WTC11 (cell line): ENCODE measurements at regions not wholly inside any gene's neighbourhood (a gene's known extent, or its start where the extent isn't known, plus 50 kb on each side); places are given as distances from the start of the nearest gene placed in this dataset.

Experiments
- CREB1 ChIP-seq: sonication (generic); formaldehyde crosslinking; IDR thresholded peaks from 2 replicates; pipeline ENCODE4 v1.8.0; 2023; ENCODE audit warnings: mild to moderate bottlenecking, missing genetic modification reagents
- CTCF ChIP-seq: fragments of 200-600 bp; IDR thresholded peaks from 2 replicates; pipeline ENCODE4 v1.8.0; 2022; ENCODE audit warnings: antibody characterized with exemption
- SOX15 ChIP-seq: fragments of 250-450 bp; sonication (Bioruptor Pico); IDR thresholded peaks from 2 replicates; pipeline ENCODE4 v1.9.0; 2021; ENCODE audit warnings: mild to moderate bottlenecking
- TP53 ChIP-seq: sonication (generic); formaldehyde crosslinking; IDR thresholded peaks from 2 replicates; pipeline ENCODE4 v1.8.1; 2023; ENCODE audit warnings: mild to moderate bottlenecking, missing genetic modification reagents
- USF2 ChIP-seq: sonication (generic); formaldehyde crosslinking; IDR thresholded peaks from 2 replicates; pipeline ENCODE4 v1.8.1; 2023; ENCODE audit warnings: mild to moderate bottlenecking, missing genetic modification reagents, moderate library complexity

- TF ChIP-seq TP53 (CRISPR knock-in tag) (no peak), SOX15 (no peak), CTCF (no peak), USF2 (CRISPR knock-in tag) (no peak), CREB1 (CRISPR knock-in tag) (no peak)
Observed at GRCh38 chrY:19232276-19232994, 458.9 kb upstream of the HSFY2 start.
